Activated T-helper 17 cell treated with anti-CD3 and anti-CD28 coated beads, Interleukin-2, amount 50 U/mL, for 72 hours (primary cell): ENCODE measurements at regions not wholly inside any gene's neighbourhood (a gene's known extent, or its start where the extent isn't known, plus 50 kb on each side); places are given as distances from the start of the nearest gene placed in this dataset.

Experiments used
- ATAC-seq: fragments of 150-1000 bp; cut with Tn5 transposase; replicated peaks from 2 replicates; pipeline ENCODE4 v1.10.0; 2021; ENCODE audit warnings: mild to moderate bottlenecking, moderate library complexity
- H3K27ac Mint-ChIP-seq: one replicate; pipeline ENCODE4 v1.8.0; 2022; ENCODE audit warnings: mixed read lengths
- H3K27me3 Mint-ChIP-seq: one replicate; pipeline ENCODE4 v1.8.0; 2022; ENCODE audit warnings: mixed read lengths
- H3K36me3 Mint-ChIP-seq: one replicate; pipeline ENCODE4 v1.8.0; 2022; ENCODE audit warnings: low read depth, mild to moderate bottlenecking, mixed read lengths
- H3K4me1 Mint-ChIP-seq: one replicate; pipeline ENCODE4 v1.8.0; 2022; ENCODE audit warnings: mixed read lengths
- H3K4me3 Mint-ChIP-seq: one replicate; pipeline ENCODE4 v1.8.0; 2022; ENCODE audit warnings: mild to moderate bottlenecking, mixed read lengths
- H3K9me3 Mint-ChIP-seq: one replicate; pipeline ENCODE4 v1.8.0; 2022; ENCODE audit warnings: mixed read lengths

GRCh38 chr17:77572065-77572601, 386.4 kb upstream of the TNRC6C start:
- Mint-ChIP-seq H3K27ac (no peak overlapping the region), H3K9me3 (no peaks in the 10 kb centered on the region), H3K27me3 (peaks cover 12% of the 10 kb centered on the region), H3K36me3 (no peaks in the 10 kb centered on the region), H3K4me1 (no peaks in the 10 kb centered on the region), H3K4me3 (peak overlapping the region; percentile 42)
- ATAC-seq = no peak

DNA sequence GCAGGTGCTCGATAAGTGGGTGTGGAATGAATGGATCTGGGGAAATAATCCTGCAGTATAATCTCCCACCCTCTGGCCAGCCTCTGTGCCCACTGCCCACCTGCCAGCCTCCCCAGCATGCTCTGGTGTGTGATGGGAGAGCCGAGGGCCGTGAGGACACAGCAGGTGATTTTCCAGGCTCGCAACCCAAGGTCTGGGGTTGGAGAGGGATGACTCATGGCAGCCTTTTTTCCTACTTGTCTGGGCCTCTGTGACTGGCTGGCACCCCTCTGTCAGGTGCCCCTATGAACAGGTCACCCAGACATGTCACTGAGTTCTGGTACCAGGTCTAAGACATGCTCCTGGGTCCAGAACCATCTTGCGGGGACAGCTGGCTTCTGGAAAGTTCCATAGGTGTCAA, 385.7 kb upstream of the TNRC6C start:
- Mint-ChIP-seq H3K27me3 (peaks cover 12% of the 10 kb centered on the region), H3K27ac (no peak overlapping the region), H3K4me3 (no peak overlapping the region), H3K9me3 (no peaks in the 10 kb centered on the region), H3K36me3 (no peaks in the 10 kb centered on the region), H3K4me1 (no peaks in the 10 kb centered on the region)
- no peak for ATAC-seq

DNA sequence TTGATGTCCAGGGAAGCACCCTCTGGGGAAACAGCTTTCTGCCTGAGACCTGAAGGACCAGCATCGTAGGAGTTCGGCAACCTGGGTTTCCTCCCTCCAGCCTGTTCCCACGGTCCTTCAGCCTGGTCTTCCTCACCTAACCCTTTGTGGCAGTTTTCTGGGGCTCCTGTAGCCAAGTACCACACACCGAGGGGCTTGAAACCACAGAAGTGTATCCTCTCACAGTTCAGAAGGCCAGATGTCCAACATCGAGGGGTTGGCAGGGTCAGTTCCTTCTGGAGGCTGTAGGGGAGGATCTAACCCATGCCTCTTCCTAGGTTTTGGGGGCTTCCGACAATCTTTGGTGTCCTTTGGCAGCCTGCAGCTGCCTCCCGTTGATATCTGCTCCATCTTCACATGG, 381.0 kb upstream of the TNRC6C start:
- Mint-ChIP-seq H3K27me3 (peaks cover 3% of the 10 kb centered on the region), H3K4me3 (no peak overlapping the region)

GRCh38 chr17:77579131-77579530, 379.4 kb upstream of the TNRC6C start:
- Mint-ChIP-seq H3K27ac (no peak overlapping the region), H3K4me3 (no peak overlapping the region), H3K9me3 (no peaks in the 10 kb centered on the region), H3K27me3 (no peaks in the 10 kb centered on the region), H3K36me3 (no peaks in the 10 kb centered on the region), H3K4me1 (no peaks in the 10 kb centered on the region)
- no peak for ATAC-seq

More for the DNA sequence above, 381.0 kb upstream of the TNRC6C start:
- ATAC-seq = no peak
- Mint-ChIP-seq H3K9me3 (no peaks in the 10 kb centered on the region), H3K27ac (no peak overlapping the region), H3K4me1 (no peaks in the 10 kb centered on the region), H3K36me3 (no peaks in the 10 kb centered on the region)

DNA sequence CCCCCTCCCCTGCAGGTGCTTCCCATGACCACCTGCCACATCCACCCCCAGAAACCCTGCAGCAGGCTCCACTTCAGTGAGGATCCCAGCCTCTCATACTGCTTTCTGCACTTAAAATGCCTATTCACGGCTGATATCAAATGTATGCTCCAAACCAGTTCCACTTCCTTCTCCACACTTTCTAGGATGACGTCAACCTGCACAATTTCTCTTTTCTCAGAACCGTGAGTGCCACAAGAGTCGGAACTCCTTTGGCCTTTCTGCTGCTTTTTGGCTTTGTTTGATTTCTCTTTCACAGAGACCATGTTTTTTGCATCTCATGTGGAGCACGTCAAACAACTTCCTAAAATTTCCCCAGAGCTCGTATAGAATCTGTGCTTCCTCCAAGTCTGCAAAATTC, 378.8 kb upstream of the TNRC6C start:
- Mint-ChIP-seq H3K27ac (no peak overlapping the region), H3K4me1 (no peaks in the 10 kb centered on the region), H3K36me3 (no peaks in the 10 kb centered on the region), H3K4me3 (no peak overlapping the region), H3K9me3 (no peaks in the 10 kb centered on the region), H3K27me3 (no peaks in the 10 kb centered on the region)
- ATAC-seq = no peak

DNA sequence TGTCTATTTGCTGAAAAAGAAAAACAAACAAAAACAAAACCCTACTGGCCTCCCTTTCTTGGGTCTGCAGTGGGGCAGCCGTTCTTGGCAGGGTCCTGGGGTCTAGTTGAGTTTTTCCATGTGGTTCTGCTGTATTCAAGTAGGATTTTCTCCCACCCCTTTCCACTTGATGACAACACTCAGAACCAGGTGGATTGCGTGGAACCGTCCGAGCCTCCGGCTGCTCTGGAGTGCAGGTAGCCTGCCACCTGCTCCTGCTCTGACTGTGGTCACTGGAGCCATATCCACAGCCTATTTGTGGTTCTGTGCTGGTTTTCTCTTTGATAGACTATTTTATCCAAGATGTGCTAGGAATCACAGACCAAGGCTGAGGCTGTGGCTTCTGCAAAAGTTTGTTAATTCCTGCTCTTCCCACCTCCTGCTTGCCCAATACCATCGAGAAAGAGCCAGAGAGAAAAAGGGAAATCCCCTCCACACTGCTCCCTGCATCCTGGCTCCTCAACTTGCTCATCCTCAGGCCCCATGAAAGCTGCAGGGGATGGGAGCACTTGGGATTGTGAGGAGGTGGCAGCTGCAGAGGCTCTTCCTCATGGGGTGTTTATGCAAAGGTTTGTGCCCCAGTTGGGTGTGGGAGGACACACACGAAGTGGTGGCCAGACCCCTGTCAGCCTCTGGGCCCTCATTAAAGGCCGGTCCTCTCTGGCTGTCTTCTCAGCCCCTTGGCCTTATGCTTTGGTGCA, 377.8 kb upstream of the TNRC6C start:
- no peak overlapping the region for H3K4me3 Mint-ChIP-seq
- H3K4me1 Mint-ChIP-seq = no peaks in the 10 kb centered on the region
- H3K9me3 Mint-ChIP-seq = no peaks in the 10 kb centered on the region
- no peaks in the 10 kb centered on the region for H3K27me3 Mint-ChIP-seq
- H3K36me3 Mint-ChIP-seq = no peaks in the 10 kb centered on the region
- H3K27ac Mint-ChIP-seq = no peak overlapping the region
- no peak for ATAC-seq

DNA sequence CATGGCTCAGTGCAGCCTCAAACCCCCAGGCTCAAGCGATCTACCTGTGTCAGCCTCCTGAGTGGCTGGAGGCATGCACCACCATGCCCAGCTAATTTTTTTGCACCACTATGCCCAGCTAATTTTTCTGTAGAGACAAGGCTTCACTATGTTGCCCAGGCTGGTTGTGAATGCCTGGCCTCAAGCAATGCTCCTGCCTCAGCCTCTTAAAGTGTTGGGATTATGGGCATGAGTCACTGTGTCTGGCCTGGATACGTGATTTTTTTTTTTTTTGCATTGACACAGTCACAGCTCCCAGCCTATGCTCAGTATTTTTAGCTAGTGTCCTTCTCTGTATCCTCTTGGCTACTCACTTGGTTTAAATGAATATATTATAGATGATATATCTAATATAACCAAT, 377.0 kb upstream of the TNRC6C start:
- no peak overlapping the region for H3K4me3 Mint-ChIP-seq
- H3K27ac Mint-ChIP-seq = no peak overlapping the region
- H3K36me3 Mint-ChIP-seq = no peaks in the 10 kb centered on the region
- ATAC-seq = no peak
- H3K4me1 Mint-ChIP-seq = no peaks in the 10 kb centered on the region
- no peaks in the 10 kb centered on the region for H3K9me3 Mint-ChIP-seq
- H3K27me3 Mint-ChIP-seq = no peaks in the 10 kb centered on the region

DNA sequence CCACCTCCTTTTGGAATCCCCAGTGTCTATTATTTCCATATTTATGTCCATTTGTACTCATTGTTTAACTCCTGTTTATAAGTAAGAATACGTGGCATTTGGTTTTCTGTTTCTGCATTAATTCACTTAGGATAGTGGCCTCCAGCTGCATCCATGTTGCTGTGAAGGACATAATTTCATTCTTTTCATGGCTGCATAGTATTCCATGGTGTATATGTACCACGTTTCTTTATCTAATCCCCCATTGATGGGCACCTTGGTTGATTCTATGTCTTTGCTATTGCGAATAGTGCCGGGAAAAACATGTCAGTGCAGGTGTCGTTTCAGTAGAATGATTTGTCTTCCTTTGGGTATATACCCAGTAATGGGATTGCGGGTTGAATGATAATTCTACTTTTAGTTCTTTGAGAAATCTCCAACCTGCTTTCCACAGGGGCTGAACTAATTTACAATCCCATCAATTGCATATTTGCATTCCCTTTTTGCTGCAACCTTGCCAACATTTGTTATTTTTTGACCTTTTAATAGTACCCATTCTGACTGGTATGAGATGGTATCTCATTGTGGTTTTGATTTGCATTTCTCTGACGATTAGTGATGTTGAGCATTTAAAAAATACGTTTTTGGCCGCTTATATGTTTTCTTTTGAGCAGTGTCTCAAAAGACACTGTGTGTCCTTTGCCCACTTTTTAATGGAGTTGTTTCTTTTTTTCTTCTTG, 373.2 kb upstream of the TNRC6C start:
- ATAC-seq = no peak
- no peak overlapping the region for H3K27ac Mint-ChIP-seq
- H3K4me3 Mint-ChIP-seq = no peak overlapping the region
- H3K9me3 Mint-ChIP-seq = peaks cover 6% of the 10 kb centered on the region
- H3K4me1 Mint-ChIP-seq = no peaks in the 10 kb centered on the region
- H3K36me3 Mint-ChIP-seq = no peaks in the 10 kb centered on the region
- peaks cover 9% of the 10 kb centered on the region for H3K27me3 Mint-ChIP-seq

DNA sequence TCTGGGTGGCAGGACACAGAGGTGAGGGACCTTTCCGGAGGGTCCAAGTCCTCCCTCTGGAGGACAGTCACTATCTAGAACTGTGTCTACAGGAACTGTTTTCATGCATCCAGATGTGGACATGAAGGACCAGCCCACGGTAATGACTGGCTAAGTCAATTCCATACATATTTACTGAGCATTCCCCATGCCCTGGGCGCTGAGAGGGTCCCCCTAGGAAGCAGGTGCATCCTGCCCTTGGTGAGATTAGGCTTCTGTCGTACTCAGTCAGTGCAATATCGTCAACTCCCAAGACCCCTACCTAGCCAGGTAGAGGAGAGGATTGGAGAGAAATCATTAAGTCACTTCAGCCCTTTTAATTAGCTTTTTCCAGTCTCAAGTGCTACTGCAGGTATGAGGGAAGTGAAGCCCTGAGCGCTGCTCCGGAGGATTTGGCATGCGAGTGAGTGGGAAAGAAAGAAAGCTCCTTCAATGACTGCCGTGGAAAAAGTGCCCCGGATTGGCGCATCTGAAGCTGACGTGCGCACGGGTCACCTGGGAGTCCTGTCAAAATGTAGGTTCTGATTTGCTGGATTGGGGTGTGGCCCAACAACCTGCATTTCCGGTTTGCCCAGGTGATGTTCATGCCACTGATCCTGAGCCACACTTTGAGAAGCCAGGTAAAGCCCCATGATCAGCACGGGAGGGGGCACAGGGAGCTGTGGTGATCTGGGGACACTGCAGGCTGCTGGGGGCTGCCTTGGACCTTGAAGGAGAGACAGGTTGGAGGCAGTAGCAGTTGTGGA, 367.4 kb upstream of the TNRC6C start:
- peaks cover 13% of the 10 kb centered on the region for H3K27me3 Mint-ChIP-seq
- peaks cover 8% of the 10 kb centered on the region for H3K4me1 Mint-ChIP-seq
- ATAC-seq = no peak
- no peak overlapping the region for H3K27ac Mint-ChIP-seq
- H3K9me3 Mint-ChIP-seq = peaks cover 6% of the 10 kb centered on the region
- no peaks in the 10 kb centered on the region for H3K36me3 Mint-ChIP-seq
- no peak overlapping the region for H3K4me3 Mint-ChIP-seq

DNA sequence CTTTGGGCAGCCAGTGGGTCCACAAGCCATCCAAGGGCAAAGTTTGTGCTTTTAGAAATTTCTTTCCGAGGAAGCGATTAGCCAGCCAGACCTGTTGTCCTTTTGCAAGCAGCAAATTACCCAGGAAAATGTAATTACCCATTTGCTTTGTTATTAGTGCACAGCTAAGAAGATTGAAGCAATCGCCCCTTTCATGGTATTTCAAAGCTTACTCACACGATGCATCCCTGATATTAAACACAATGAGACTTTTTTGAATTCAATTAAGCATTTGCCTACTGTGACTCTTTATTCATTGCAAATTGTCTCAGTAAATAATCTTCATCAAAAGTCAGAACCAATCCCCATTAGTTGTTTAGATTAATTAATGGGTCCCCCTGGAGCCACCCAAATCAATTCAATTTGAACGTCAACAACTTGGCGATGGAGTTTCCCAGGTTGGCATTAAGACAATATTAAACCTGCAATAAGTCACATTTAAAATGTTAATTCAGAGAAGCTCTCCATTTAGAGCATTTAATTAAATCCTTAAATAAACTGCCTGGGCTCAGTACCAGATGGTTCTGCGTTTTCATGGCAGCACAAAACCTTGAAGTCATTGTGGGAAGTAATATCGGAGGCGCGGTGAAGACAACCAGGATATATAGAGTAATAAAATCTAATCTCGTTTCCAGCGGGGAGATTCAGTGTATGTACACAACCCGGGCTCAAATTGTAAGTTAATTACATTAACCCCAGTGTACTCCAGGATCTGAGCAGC, 366.2 kb upstream of the TNRC6C start:
- H3K4me1 Mint-ChIP-seq = peaks cover 8% of the 10 kb centered on the region
- H3K36me3 Mint-ChIP-seq = no peaks in the 10 kb centered on the region

GRCh38 chr17:77593081-77593480, 365.4 kb upstream of the TNRC6C start:
- H3K27ac Mint-ChIP-seq = no peak overlapping the region
- H3K4me3 Mint-ChIP-seq = no peak overlapping the region
- H3K4me1 Mint-ChIP-seq = peaks cover 8% of the 10 kb centered on the region
- peaks cover 4% of the 10 kb centered on the region for H3K27me3 Mint-ChIP-seq
- no peaks in the 10 kb centered on the region for H3K36me3 Mint-ChIP-seq
- no peaks in the 10 kb centered on the region for H3K9me3 Mint-ChIP-seq
- ATAC-seq = no peak

More for the DNA sequence above, 366.2 kb upstream of the TNRC6C start:
- Mint-ChIP-seq H3K27me3 (peaks cover 8% of the 10 kb centered on the region), H3K4me3 (no peak overlapping the region), H3K9me3 (peaks cover 6% of the 10 kb centered on the region), H3K27ac (no peak overlapping the region)
- no peak for ATAC-seq

DNA sequence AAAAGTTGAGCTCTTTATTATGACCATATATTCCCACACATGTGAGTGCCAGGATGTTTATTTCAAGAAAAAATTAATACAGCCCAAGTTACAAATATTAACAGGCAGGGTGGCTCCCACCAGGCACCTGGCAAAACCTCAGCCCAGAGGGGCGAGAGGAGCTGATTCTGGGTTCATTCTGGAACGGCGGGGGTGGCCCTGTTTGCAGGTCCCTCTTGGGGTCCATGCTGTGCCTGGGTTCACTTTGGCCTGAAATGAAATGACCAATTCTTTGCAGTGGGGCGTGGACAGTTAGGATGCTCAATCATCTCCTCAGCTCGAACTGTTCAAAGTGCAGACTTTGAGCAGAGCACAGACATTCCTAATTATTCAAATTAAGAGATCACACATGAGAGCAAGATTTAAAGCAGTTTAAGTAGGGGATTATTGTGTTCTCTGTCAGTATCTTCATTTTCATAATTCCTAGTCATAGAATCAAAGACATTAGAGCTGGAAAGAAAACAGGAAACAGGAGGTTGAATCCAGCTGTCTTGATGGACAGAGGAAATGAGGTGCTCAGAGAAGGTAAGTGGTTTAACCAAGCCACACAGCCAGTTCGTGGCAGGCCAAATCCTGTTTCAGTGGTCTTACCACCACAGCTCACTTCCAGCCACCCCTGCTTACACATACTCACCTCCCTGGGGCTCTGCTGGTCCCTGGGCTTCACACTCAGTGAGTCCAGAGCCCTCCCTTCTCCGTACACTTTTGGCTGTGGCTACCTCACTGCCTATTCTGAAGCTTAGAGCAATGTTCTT, 363.9 kb upstream of the TNRC6C start:
- peak; percentile 85 for ATAC-seq
- no peak overlapping the region for H3K27ac Mint-ChIP-seq
- H3K4me3 Mint-ChIP-seq = no peak overlapping the region
- H3K4me1 Mint-ChIP-seq = peaks cover 8% of the 10 kb centered on the region
- H3K27me3 Mint-ChIP-seq = peaks cover 4% of the 10 kb centered on the region
- no peaks in the 10 kb centered on the region for H3K9me3 Mint-ChIP-seq
- H3K36me3 Mint-ChIP-seq = no peaks in the 10 kb centered on the region

DNA sequence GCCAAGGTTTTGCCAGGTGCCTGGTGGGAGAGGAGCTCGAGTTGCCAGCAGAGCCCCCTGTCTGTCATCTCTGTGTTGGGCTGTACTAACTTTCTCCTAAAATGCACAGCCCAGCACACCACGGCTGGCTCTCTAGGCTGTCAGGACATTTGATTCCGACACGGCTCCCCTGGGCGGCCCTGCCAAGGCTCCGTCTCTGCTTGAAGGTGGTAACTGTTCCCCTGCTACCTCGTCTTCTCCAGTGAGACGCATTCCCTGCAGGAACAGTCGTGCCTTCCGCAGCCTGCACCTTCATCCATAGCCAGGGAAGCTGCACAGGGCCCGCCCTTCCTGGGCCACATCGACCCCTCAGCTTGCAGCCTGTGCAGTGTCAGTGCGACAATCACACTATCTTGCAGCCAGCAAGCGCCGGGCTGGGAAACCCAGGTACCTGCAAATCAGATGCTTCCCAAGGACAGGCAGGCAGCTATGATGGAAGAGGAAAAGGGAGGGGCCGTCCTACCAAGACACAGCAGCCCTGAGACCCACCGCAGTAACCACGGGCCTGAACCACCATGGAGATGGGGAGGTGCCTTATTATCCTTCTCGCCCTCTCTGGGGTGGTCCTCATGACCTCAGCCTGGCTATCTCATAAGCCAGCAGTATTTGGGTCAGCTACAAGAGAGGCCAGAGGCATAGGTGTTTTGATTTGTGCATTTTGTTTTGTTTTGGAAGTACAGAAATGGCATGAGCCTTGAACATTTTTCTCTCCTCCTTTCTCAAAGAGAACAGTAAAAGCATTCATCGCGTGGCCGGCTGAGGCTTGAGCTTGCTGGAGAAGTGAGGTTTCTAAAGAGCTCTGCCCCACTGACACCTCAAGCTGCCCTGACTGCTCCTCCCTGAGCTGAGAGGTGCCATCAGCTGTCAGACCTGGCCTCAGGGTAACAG, 361.7 kb upstream of the TNRC6C start:
- Mint-ChIP-seq H3K36me3 (no peaks in the 10 kb centered on the region), H3K27me3 (no peaks in the 10 kb centered on the region), H3K9me3 (no peaks in the 10 kb centered on the region), H3K4me3 (no peak overlapping the region), H3K4me1 (peaks cover 8% of the 10 kb centered on the region), H3K27ac (no peak overlapping the region)
- ATAC-seq = no peak
